GM10266 (cell line): ENCODE measurements at regions not wholly inside any gene's neighbourhood (a gene's known extent, or its start where the extent isn't known, plus 50 kb on each side); places are given as distances from the start of the nearest gene placed in this dataset.

Experiments used
- DNase-seq: peaks from one replicate; pipeline ENCODE4 v3.0.0; 2012; ENCODE audit errors: extremely low spot score
- TF ChIP-seq, protein P1 (sequence below): IDR thresholded peaks from 2 replicates; pipeline ENCODE4 v1.5.1; 2012; ENCODE audit warnings: mild to moderate bottlenecking, low read depth; ENCODE audit not compliant: control insufficient read depth, insufficient read depth; ENCODE audit errors: missing control alignments

DNA sequence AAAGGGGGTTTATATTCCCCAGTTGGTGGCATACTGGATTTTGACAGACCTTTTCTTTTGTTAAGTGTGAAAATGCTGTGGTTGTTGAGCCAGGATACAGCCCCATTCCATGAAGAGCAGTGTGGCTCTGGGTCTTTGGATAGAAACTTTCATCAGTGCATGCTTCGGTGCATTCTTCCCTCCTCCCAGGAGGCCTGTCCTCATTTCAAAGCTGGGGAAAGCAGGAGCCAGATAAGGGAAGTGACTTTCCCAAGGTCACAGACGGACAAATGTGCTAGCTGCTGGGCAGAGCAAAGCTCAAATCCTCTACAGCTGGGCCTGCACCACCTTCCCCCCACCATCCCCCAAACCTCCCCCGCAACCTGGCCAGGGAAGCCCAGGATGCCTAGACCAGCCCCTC is 184.5 kb upstream of the NTM start:
- TF ChIP-seq, protein P1, sequence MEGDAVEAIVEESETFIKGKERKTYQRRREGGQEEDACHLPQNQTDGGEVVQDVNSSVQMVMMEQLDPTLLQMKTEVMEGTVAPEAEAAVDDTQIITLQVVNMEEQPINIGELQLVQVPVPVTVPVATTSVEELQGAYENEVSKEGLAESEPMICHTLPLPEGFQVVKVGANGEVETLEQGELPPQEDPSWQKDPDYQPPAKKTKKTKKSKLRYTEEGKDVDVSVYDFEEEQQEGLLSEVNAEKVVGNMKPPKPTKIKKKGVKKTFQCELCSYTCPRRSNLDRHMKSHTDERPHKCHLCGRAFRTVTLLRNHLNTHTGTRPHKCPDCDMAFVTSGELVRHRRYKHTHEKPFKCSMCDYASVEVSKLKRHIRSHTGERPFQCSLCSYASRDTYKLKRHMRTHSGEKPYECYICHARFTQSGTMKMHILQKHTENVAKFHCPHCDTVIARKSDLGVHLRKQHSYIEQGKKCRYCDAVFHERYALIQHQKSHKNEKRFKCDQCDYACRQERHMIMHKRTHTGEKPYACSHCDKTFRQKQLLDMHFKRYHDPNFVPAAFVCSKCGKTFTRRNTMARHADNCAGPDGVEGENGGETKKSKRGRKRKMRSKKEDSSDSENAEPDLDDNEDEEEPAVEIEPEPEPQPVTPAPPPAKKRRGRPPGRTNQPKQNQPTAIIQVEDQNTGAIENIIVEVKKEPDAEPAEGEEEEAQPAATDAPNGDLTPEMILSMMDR = no peak
- no peak for DNase-seq

GRCh38 chr11:131186629-131187101 is 183.8 kb upstream of the NTM start:
- TF ChIP-seq, protein P1 = no peak
- peak; percentile 73 for DNase-seq

GRCh38 chr11:131190446-131190845 is 180.0 kb upstream of the NTM start:
- TF ChIP-seq, protein P1 = no peak
- DNase-seq = no peak

DNA sequence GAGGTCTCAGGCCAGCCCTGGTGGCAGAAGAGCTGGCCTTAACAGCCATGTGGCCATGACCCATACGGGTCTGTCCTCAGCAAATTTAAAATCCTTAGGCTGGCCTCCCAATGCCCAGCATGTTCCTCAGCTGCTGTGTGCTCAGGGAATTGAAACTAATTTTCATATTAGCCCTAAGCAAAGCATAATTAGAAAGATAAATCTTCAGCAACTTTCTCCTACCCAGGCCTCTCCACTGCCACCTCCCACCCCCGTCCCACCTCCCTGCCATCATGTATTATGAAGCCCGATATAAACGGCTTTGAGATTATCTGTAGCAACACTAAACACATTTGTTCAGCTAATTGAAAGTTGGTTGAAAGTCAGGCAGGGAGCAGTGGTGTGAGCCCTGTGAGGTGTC is 178.8 kb upstream of the NTM start:
- DNase-seq = no peak
- TF ChIP-seq, protein P1 = no peak

- no peak for DNase-seq
Measured at GRCh38 chr11:131192628-131193027, 177.8 kb upstream of the NTM start.

DNA sequence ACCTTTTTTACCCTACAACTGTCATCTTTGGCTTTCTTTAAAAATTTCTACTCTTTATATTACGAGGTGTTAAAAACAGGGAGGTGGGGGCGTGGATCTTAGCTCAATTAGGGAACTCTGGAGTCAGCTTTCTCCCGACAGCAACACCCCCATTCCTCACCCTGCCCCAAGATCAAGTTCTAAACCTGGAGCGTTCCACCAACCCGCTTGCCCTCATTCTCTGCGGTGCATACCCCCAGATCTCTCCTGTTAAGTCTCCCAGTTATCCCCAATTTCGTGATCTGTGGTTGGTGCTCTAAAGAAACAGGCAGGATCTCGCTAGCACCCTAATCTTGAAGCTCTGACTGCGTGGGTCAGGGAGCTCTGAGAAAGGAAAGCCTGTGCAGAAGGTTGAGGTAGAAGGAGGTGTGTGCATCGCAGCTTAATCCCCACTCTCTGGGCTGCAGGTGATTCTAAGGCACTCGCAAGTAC is 177.3 kb upstream of the NTM start:
- TF ChIP-seq, protein P1 = no peak
- no peak for DNase-seq

More at GRCh38 chr11:131192628-131193027, 177.8 kb upstream of the NTM start:
- TF ChIP-seq, protein P1 = no peak

- no peak for DNase-seq
- TF ChIP-seq, protein P1 = no peak
Measured at GRCh38 chr11:131194726-131195125, 175.7 kb upstream of the NTM start.
